Neural cell (in vitro differentiated cells): ENCODE measurements at regions not wholly inside any gene's neighbourhood (a gene's known extent, or its start where the extent isn't known, plus 50 kb on each side); places are given as distances from the start of the nearest gene placed in this dataset.

Experiments used
- CTCF ChIP-seq: fragments of 450-650 bp; IDR thresholded peaks from 2 replicates; pipeline ENCODE4 v1.5.1; 2014; ENCODE audit warnings: antibody characterized with exemption, mild to moderate bottlenecking, moderate library complexity; ENCODE audit not compliant: poor library complexity, severe bottlenecking
- EP300 ChIP-seq: fragments of 450-650 bp; conservative IDR thresholded peaks from 2 replicates; pipeline ENCODE4 v1.6.1; 2014; ENCODE audit warnings: antibody characterized with exemption, mild to moderate bottlenecking, moderate library complexity; ENCODE audit not compliant: poor library complexity, severe bottlenecking
- RAD21 ChIP-seq: fragments of 450-650 bp; conservative IDR thresholded peaks from 2 replicates; pipeline ENCODE4 v1.6.1; 2014; ENCODE audit warnings: antibody characterized with exemption, mild to moderate bottlenecking, moderate library complexity
- SMC3 ChIP-seq: fragments of 450-650 bp; conservative IDR thresholded peaks from 2 replicates; pipeline ENCODE4 v1.6.1; 2014; ENCODE audit warnings: antibody characterized with exemption, mild to moderate bottlenecking, moderate library complexity; ENCODE audit not compliant: poor library complexity

- TF ChIP-seq CTCF = no peak
- no peak for TF ChIP-seq EP300
- TF ChIP-seq SMC3 = no peak
- no peak for TF ChIP-seq RAD21
Measured at GRCh38 chr2:122469147-122469546, 713.7 kb downstream of the TSN start.
